Thyroid gland (tissue), 4 donors: ENCODE measurements at regions not wholly inside any gene's neighbourhood (a gene's known extent, or its start where the extent isn't known, plus 50 kb on each side); places are given as distances from the start of the nearest gene placed in this dataset.

Experiments used
- POLR2A ChIP-seq, 2 donors: fragments of 450-650 bp; IDR thresholded peaks; one replicate each; pipeline ENCODE4 v1.6.1; 2017; ENCODE audit warnings: antibody characterized with exemption in 2 of 2, mild to moderate bottlenecking in 2 of 2, moderate library complexity in 1 of 2
- TF ChIP-seq, protein P1 (sequence below), 6 experiments: fragments of 200-600 bp in 3 of 6; fragments of 450-650 bp in 3 of 6; sonication (generic) in 3 of 6; IDR thresholded peaks; one replicate each; pipeline ENCODE4 v1.5.1; 2016 to 2019; ENCODE audit warnings: antibody characterized with exemption in 6 of 6, mild to moderate bottlenecking in 2 of 6, inconsistent platforms in 1 of 6, moderate library complexity in 1 of 6

DNA sequence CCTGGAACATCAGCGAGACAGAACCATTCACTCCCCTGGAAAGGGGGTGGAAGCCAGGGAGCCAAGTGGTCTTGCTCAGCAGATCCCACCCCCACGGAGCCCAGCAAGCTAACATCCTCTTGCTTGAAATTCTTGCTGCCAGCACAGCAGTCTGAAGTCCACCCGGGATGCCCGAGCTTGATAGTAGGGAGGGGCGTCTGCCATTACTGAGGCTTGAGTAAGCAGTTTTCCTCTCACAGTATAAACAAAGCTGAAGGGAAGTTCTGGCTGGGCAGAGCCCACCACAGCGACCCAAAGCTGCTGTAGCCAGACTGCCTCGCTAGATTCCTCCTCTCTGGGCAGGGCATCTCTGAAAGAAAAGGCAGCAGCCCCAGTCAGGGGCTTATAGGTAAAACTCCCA is 764.8 kb upstream of the LUZP2 start:
- TF ChIP-seq, protein P1, sequence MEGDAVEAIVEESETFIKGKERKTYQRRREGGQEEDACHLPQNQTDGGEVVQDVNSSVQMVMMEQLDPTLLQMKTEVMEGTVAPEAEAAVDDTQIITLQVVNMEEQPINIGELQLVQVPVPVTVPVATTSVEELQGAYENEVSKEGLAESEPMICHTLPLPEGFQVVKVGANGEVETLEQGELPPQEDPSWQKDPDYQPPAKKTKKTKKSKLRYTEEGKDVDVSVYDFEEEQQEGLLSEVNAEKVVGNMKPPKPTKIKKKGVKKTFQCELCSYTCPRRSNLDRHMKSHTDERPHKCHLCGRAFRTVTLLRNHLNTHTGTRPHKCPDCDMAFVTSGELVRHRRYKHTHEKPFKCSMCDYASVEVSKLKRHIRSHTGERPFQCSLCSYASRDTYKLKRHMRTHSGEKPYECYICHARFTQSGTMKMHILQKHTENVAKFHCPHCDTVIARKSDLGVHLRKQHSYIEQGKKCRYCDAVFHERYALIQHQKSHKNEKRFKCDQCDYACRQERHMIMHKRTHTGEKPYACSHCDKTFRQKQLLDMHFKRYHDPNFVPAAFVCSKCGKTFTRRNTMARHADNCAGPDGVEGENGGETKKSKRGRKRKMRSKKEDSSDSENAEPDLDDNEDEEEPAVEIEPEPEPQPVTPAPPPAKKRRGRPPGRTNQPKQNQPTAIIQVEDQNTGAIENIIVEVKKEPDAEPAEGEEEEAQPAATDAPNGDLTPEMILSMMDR (IDR thresholded peaks at IDR 0.05): no peak
- TF ChIP-seq POLR2A (IDR thresholded peaks at IDR 0.05): no peak
